Mesendoderm (in vitro differentiated cells): ENCODE measurements at regions not wholly inside any gene's neighbourhood (a gene's known extent, or its start where the extent isn't known, plus 50 kb on each side); places are given as distances from the start of the nearest gene placed in this dataset.
"Not testable (repeated sequence)": the region's sequence is repeated elsewhere in the genome, so short reads cannot be mapped to it uniquely, and the experiment has no call there.

Source experiments
- DNase-seq: peaks from one replicate; pipeline ENCODE4 v3.0.0; 2013
- H2AK5ac ChIP-seq: 2 replicates; pipeline ENCODE4 v1.6.1; 2013; ENCODE audit warnings: low read length, inconsistent platforms
- H2BK120ac ChIP-seq: 2 replicates; pipeline ENCODE4 v1.6.1; 2013; ENCODE audit warnings: low read depth, mild to moderate bottlenecking, low read length, moderate library complexity, mixed read lengths
- H2BK15ac ChIP-seq: replicated peaks from 2 replicates; pipeline ENCODE4 v1.6.1; 2013; ENCODE audit warnings: low read depth, mild to moderate bottlenecking, moderate library complexity
- H2BK5ac ChIP-seq: 2 replicates; pipeline ENCODE4 v1.6.1; 2013; ENCODE audit warnings: low read length, inconsistent platforms
- H3K18ac ChIP-seq: 2 replicates; pipeline ENCODE4 v1.6.1; 2013; ENCODE audit warnings: mild to moderate bottlenecking, low read length, mixed read lengths
- H3K23ac ChIP-seq: one replicate; pipeline ENCODE4 v1.6.1; 2013; ENCODE audit warnings: low read length
- H3K27ac ChIP-seq: 2 replicates; pipeline ENCODE4 v1.5.1; 2013; ENCODE audit warnings: low read depth, mild to moderate bottlenecking, inconsistent platforms, low read length, moderate library complexity
- H3K27me3 ChIP-seq: 2 replicates; pipeline ENCODE4 v1.6.1; 2013; ENCODE audit warnings: low read length, control low read depth, mild to moderate bottlenecking, inconsistent platforms; ENCODE audit not compliant: insufficient read depth, poor library complexity
- H3K36me3 ChIP-seq: 2 replicates; pipeline ENCODE4 v1.6.1; 2013; ENCODE audit warnings: low read length, inconsistent platforms; ENCODE audit not compliant: control insufficient read depth, insufficient read depth
- H3K4ac ChIP-seq: one replicate; pipeline ENCODE4 v1.6.1; 2013; ENCODE audit warnings: low read depth, mild to moderate bottlenecking, low read length, moderate library complexity
- H3K4me1 ChIP-seq: 2 replicates; pipeline ENCODE4 v1.6.1; 2013; ENCODE audit warnings: low read depth, low read length, inconsistent platforms; ENCODE audit not compliant: control insufficient read depth
- H3K4me2 ChIP-seq: 2 replicates; pipeline ENCODE4 v1.6.1; 2013; ENCODE audit warnings: low read length
- H3K4me3 ChIP-seq: 2 replicates; pipeline ENCODE4 v1.5.1; 2013; ENCODE audit warnings: mild to moderate bottlenecking, low read length
- H3K56ac ChIP-seq: one replicate; pipeline ENCODE4 v1.6.1; 2013; ENCODE audit warnings: low read length
- H3K79me1 ChIP-seq: 2 replicates; pipeline ENCODE4 v1.6.1; 2013; ENCODE audit warnings: low read length, inconsistent platforms
- H3K79me2 ChIP-seq: 2 replicates; pipeline ENCODE4 v1.6.1; 2013; ENCODE audit warnings: mild to moderate bottlenecking, low read length; ENCODE audit not compliant: control insufficient read depth, insufficient read depth
- H3K9ac ChIP-seq: 2 replicates; pipeline ENCODE4 v1.6.1; 2013; ENCODE audit warnings: low read length, inconsistent platforms
- H4K5ac ChIP-seq: one replicate; pipeline ENCODE4 v1.6.1; 2013; ENCODE audit warnings: low read length
- H4K8ac ChIP-seq: one replicate; pipeline ENCODE4 v1.6.1; 2013; ENCODE audit warnings: low read depth, mild to moderate bottlenecking, control low read depth, low read length, moderate library complexity
- WGBS: extraction: QIAGEN DNeasy Blood & Tissue Kit; methylation state at CpG from one replicate; pipeline ENCODE4 v1.1.7; 2013; ENCODE audit warnings: low lambda C conversion rate, missing lambda C conversion rate; ENCODE audit not compliant: insufficient coverage; ENCODE audit errors: extremely low coverage; 5-methylcytosine and 5-hydroxymethylcytosine counted together

DNA sequence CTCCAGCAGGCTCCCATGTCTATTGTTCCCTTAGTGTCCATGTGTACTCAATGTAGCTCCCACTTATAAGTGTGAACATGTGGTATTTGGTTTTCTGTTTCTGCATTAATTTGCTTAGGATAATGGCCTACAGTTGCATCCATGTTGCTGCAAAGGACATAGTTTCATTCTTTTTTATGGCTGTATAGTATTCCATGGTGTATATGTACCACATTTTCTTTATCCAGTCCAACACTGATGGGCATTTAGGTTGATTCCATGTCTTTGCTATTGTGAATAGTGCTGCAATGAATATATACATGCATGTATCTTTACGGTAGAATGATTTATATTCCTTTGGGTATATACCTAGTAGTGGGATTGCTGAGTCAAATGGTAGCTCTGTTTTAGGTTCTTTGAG, 116.5 kb upstream of the UGP2 start:
- H3K56ac ChIP-seq, H3K79me2 ChIP-seq, H3K18ac ChIP-seq, H2AK5ac ChIP-seq, H3K79me1 ChIP-seq, H4K8ac ChIP-seq, H3K9ac ChIP-seq, H3K4me3 ChIP-seq, H3K27me3 ChIP-seq, H2BK5ac ChIP-seq, H3K27ac ChIP-seq, H3K23ac ChIP-seq, DNase-seq, H4K5ac ChIP-seq, H3K4me1 ChIP-seq, H2BK120ac ChIP-seq, H2BK15ac ChIP-seq, H3K4ac ChIP-seq, H3K4me2 ChIP-seq, H3K36me3 ChIP-seq: not testable (repeated sequence)
- WGBS: no CpG with 5 or more reads among the region's 1 CpG

DNA sequence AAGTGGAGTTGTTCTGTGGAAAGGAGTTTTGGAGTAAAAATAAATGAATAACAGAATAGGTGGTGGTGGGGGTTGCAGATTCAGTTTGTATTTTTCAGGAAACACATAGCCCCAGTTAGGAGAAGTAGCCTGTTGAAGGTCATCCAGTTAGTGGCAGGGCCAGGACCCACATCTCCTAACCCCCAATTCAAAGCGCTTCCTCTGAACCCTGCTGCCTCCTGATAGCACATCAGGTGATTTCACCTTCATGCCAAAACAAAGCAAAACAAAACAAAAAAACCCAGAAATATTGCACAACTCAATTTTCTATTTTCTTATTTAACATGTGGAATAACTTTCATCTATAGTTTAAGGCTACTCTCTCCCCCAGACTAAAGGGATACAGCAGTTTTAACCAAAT, 112.3 kb upstream of the UGP2 start:
- no peak overlapping the region for H3K9ac ChIP-seq
- H3K4me3 ChIP-seq: no peak overlapping the region
- H2BK5ac ChIP-seq: no peak overlapping the region
- H2BK15ac ChIP-seq: no peak overlapping the region
- no peak overlapping the region for H2AK5ac ChIP-seq
- no peak overlapping the region for H4K8ac ChIP-seq
- no peaks in the 10 kb centered on the region for H3K27me3 ChIP-seq
- H4K5ac ChIP-seq: no peak overlapping the region
- no peaks in the 10 kb centered on the region for H3K79me1 ChIP-seq
- no peak overlapping the region for H3K18ac ChIP-seq
- no peak overlapping the region for H3K4ac ChIP-seq
- WGBS: no CpG with 5 or more reads among the region's 1 CpG
- H2BK120ac ChIP-seq: no peak overlapping the region
- no peak overlapping the region for H3K56ac ChIP-seq
- no peak for DNase-seq
- no peak overlapping the region for H3K4me2 ChIP-seq
- no peaks in the 10 kb centered on the region for H3K36me3 ChIP-seq
- H3K23ac ChIP-seq: no peak overlapping the region
- H3K4me1 ChIP-seq: no peaks in the 10 kb centered on the region
- H3K79me2 ChIP-seq: no peaks in the 10 kb centered on the region
- no peak overlapping the region for H3K27ac ChIP-seq

DNA sequence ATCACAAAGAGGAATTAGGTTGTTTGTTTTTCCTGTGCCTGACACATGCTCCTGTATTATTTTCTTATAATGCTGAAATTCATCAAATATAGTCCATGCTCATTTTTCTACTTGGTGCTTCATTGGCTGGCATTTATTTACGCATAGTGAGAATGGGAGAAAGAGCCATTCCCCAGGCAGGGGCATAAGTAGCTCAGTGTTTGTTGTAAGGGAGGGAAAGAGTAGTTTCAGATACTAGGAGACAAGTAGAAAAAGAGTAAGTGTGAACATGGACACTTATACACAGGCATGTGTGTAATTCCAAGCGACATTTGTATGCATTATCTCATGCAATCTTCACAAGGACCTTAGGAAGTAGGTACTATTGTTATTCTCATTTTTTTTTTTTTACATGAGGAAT, 111.9 kb upstream of the UGP2 start:
- Histone ChIP-seq H4K5ac (no peak overlapping the region), H2BK5ac (no peak overlapping the region), H2BK15ac (no peak overlapping the region), H3K27ac (no peak overlapping the region), H3K27me3 (no peaks in the 10 kb centered on the region), H3K4me1 (no peaks in the 10 kb centered on the region), H3K56ac (no peak overlapping the region), H4K8ac (no peak overlapping the region), H3K79me1 (no peaks in the 10 kb centered on the region), H2AK5ac (no peak overlapping the region), H2BK120ac (no peak overlapping the region), H3K4ac (no peak overlapping the region), H3K36me3 (no peaks in the 10 kb centered on the region), H3K4me3 (no peak overlapping the region), H3K79me2 (no peaks in the 10 kb centered on the region), H3K4me2 (no peak overlapping the region), H3K18ac (no peak overlapping the region), H3K9ac (no peak overlapping the region), H3K23ac (no peak overlapping the region)
- no peak for DNase-seq
- WGBS: no CpG with 5 or more reads among the region's 2 CpGs

DNA sequence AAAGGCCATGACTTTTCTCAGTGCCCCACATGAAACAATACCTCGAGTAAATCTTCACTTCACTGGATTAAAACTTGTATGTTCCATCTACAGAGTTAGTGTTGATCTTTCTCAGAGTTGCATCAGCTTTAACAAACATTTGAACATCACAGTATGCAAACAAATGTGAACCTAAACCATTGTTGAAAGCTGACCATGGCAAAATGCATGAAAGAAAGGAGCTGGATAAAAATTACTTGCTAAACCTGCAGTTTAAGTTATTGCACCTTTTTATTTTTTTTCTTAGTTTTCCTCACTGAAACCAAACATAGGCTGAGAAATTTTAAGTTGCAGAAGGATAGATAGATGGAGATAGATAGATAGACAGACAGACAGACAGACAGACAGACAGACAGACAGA, 107.2 kb upstream of the UGP2 start:
- no peak overlapping the region for H3K4me3 ChIP-seq
- no peak for DNase-seq
- H3K18ac ChIP-seq: no peak overlapping the region
- WGBS: no CpG with 5 or more reads among the region's 1 CpG
- H3K27me3 ChIP-seq: no peaks in the 10 kb centered on the region
- H3K9ac ChIP-seq: no peak overlapping the region
- H2BK120ac ChIP-seq: no peak overlapping the region
- H4K8ac ChIP-seq: no peak overlapping the region
- no peaks in the 10 kb centered on the region for H3K36me3 ChIP-seq
- H3K79me2 ChIP-seq: no peaks in the 10 kb centered on the region
- no peaks in the 10 kb centered on the region for H3K4me1 ChIP-seq
- H2BK5ac ChIP-seq: no peak overlapping the region
- no peak overlapping the region for H4K5ac ChIP-seq
- no peak overlapping the region for H2BK15ac ChIP-seq
- no peak overlapping the region for H3K56ac ChIP-seq
- no peak overlapping the region for H3K4me2 ChIP-seq
- H3K79me1 ChIP-seq: no peaks in the 10 kb centered on the region
- no peak overlapping the region for H3K4ac ChIP-seq
- no peak overlapping the region for H3K27ac ChIP-seq
- H3K23ac ChIP-seq: no peak overlapping the region
- no peak overlapping the region for H2AK5ac ChIP-seq

DNA sequence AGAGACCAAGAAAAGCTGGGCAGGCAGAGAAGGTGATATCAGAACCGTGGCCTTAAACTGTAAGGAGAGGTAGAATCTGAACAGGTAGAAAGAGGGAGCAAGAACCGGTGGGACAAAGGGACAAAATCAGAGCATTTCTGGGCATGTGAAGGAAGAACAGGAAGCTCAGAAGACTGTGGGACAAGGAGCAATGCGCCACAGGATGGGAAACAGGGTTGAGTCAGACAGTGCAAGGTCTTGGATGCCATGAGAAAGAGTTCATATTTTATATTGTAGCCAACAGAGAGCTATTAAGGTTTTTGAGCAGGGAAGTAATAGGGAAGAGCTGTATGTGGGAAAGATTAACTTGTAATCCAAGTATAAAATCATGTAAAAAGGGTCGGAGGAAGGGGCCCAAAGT, 106.4 kb upstream of the UGP2 start:
- Histone ChIP-seq H3K4me3 (no peak overlapping the region), H4K5ac (no peak overlapping the region), H3K56ac (no peak overlapping the region), H3K4me1 (no peaks in the 10 kb centered on the region), H4K8ac (no peak overlapping the region), H3K18ac (no peak overlapping the region), H3K27me3 (no peaks in the 10 kb centered on the region), H2BK120ac (no peak overlapping the region), H3K4me2 (no peak overlapping the region), H3K79me1 (no peaks in the 10 kb centered on the region), H2BK15ac (no peak overlapping the region), H3K27ac (no peak overlapping the region), H3K4ac (no peak overlapping the region), H3K36me3 (no peaks in the 10 kb centered on the region), H3K23ac (no peak overlapping the region), H2BK5ac (no peak overlapping the region), H2AK5ac (no peak overlapping the region), H3K9ac (no peak overlapping the region), H3K79me2 (no peaks in the 10 kb centered on the region)
- DNase-seq: no peak
- WGBS: no CpG with 5 or more reads among the region's 4 CpGs

DNA sequence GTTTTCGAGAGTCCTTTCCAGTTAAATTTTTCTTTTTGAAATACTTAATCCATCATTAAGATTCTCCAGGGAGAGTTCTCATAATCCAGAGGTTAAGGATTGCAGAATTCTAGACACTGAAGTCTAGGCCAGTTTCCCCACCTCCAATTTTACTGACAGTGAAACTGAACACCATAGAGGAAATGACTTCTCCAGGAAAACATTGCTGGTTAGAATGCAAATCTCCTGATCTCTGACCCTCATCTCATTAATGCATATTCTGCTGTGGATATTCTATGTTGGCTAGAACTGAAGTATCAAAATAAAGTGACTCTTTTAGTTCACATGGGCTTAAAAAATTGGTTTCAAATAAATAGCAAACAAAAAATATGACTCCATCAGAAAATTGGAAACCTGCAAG, 105.8 kb upstream of the UGP2 start:
- Histone ChIP-seq H4K8ac (no peak overlapping the region), H3K36me3 (no peaks in the 10 kb centered on the region), H3K4me1 (no peaks in the 10 kb centered on the region), H3K4ac (no peak overlapping the region), H3K23ac (no peak overlapping the region), H3K27ac (no peak overlapping the region), H2BK5ac (no peak overlapping the region), H4K5ac (no peak overlapping the region), H2BK120ac (no peak overlapping the region), H3K79me1 (no peaks in the 10 kb centered on the region), H3K4me3 (no peak overlapping the region), H2BK15ac (no peak overlapping the region), H3K27me3 (no peaks in the 10 kb centered on the region), H3K56ac (no peak overlapping the region), H3K9ac (no peak overlapping the region), H3K4me2 (no peak overlapping the region), H3K18ac (no peak overlapping the region), H3K79me2 (no peaks in the 10 kb centered on the region), H2AK5ac (no peak overlapping the region)
- no peak for DNase-seq
- no CpG with 5 or more reads among the region's 1 CpG for WGBS
